ENCODE measurements at regions not wholly inside any gene's neighbourhood (a gene's known extent, or its start where the extent isn't known, plus 50 kb on each side); places are given as distances from the start of the nearest gene placed in this dataset.
"Not testable (repeated sequence)": the region's sequence is repeated elsewhere in the genome, so short reads cannot be mapped to it uniquely, and the experiment has no call there.

GRCh38 chr9:108399851-108400250 lies 455.9 kb downstream of the ACTL7B start:
- Histone ChIP-seq H3K4me3 (no peak overlapping the region), H3K27ac (no peak overlapping the region)
- TF ChIP-seq CTCF (IDR thresholded peaks at IDR 0.05) = no peak
- no peak for DNase-seq (ENCODE audit: low spot score)

GRCh38 chr9:108397286-108397685 lies 458.5 kb downstream of the ACTL7B start:
- no peak for TF ChIP-seq CTCF (IDR thresholded peaks at IDR 0.05)
- DNase-seq (ENCODE audit: low spot score) = no peak
- Histone ChIP-seq H3K27ac (no peak overlapping the region), H3K4me3 (no peak overlapping the region)

- DNase-seq (ENCODE audit: low spot score) = no peak
- Histone ChIP-seq H3K4me3 (no peak overlapping the region), H3K27ac (no peak overlapping the region)
- TF ChIP-seq CTCF (IDR thresholded peaks at IDR 0.05) = no peak
These were observed 459.2 kb downstream of the ACTL7B start for GRCh38 chr9:108396611-108397010.

GRCh38 chr9:108396193-108396592 lies 459.6 kb downstream of the ACTL7B start:
- no peak for TF ChIP-seq CTCF (IDR thresholded peaks at IDR 0.05)
- H3K4me3 ChIP-seq = no peak overlapping the region
- DNase-seq (ENCODE audit: low spot score) = no peak
- H3K27ac ChIP-seq = no peak overlapping the region

GRCh38 chr9:108395421-108395820 lies 460.4 kb downstream of the ACTL7B start:
- TF ChIP-seq CTCF (IDR thresholded peaks at IDR 0.05) = no peak
- DNase-seq (ENCODE audit: low spot score) = no peak
- Histone ChIP-seq H3K27ac (no peak overlapping the region), H3K4me3 (no peak overlapping the region)

- TF ChIP-seq CTCF (IDR thresholded peaks at IDR 0.05) = no peak
- DNase-seq (ENCODE audit: low spot score) = no peak
- no peak overlapping the region for H3K4me3 ChIP-seq
- no peak overlapping the region for H3K27ac ChIP-seq
These were observed 461.1 kb downstream of the ACTL7B start for GRCh38 chr9:108394726-108395125.

GRCh38 chr9:108393481-108394001 lies 462.2 kb downstream of the ACTL7B start:
- not testable (repeated sequence) for H3K4me3 ChIP-seq; H3K27ac ChIP-seq; DNase-seq (ENCODE audit: low spot score)

GRCh38 chr9:108392877-108393276 lies 462.9 kb downstream of the ACTL7B start:
- DNase-seq (ENCODE audit: low spot score) = no peak
- TF ChIP-seq CTCF (IDR thresholded peaks at IDR 0.05) = no peak

More at GRCh38 chr9:108392877-108393276, 462.9 kb downstream of the ACTL7B start:
- no peak overlapping the region for H3K4me3 ChIP-seq
- H3K27ac ChIP-seq = no peak overlapping the region
